ENCODE measurements at regions not wholly inside any gene's neighbourhood (a gene's known extent, or its start where the extent isn't known, plus 50 kb on each side); places are given as distances from the start of the nearest gene placed in this dataset.

DNA sequence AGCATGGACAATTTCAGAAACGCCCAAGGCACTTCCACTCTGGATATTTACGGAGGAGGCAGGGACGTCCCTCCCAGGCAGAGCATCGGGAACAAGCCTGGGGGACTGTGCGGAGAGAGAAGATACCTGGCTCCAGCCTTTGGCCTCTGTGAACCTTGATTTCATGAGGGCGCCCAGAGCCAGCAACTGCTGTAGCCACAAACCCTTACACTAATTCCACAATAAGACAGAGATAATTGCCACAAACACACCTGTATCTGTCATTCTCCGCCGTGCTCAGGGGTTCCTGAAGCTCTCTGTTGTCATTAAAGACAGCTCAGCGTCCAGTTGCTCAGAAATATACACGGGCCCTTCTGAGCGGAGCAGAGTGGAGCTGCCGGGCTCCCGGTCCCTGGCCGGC is 1292.1 kb downstream of the TBC1D22A start:
- no peak overlapping the region for H3K4me3 ChIP-seq (ENCODE audit: low read depth, low read length)
- no peak for DNase-seq (ENCODE audit: low read depth)
- TF ChIP-seq CTCF (IDR thresholded peaks at IDR 0.05; ENCODE audit: low read depth, low read length), result no peak

DNA sequence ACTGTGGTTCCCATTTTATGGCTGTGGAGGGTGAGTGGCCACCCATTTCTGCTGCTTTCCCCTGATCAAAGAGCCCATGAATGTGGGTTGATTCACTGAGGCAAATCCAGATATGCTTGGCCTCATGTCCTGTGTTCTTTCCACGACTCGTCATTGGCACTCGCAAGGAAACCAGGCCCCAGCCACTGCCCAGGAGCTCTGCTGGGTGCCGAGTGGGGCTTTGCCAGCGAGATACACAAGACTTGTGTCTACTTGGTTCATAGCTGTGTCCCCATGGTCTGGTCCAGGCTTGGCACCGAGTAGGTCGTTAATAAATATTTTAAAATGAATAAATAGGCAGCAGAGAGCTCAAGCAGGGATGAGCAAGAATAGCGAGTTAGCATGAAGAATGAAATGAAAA is 1291.5 kb downstream of the TBC1D22A start:
- H3K4me3 ChIP-seq (ENCODE audit: low read depth, low read length), result no peak overlapping the region
- TF ChIP-seq MYC (IDR thresholded peaks at IDR 0.05; ENCODE audit: low read depth, low read length) (no peak), MAX (IDR thresholded peaks at IDR 0.05; ENCODE audit: low read depth, low read length) (no peak), CTCF (IDR thresholded peaks at IDR 0.05; ENCODE audit: low read depth, low read length) (no peak), POLR2A (IDR thresholded peaks at IDR 0.05; ENCODE audit: extremely low read depth, insufficient read length) (no peak)

GRCh38 chr22:48053486-48053885 is 1291.0 kb downstream of the TBC1D22A start:
- no peak overlapping the region for H3K4me3 ChIP-seq (ENCODE audit: low read depth, low read length)
- no peak for TF ChIP-seq MAX (IDR thresholded peaks at IDR 0.05; ENCODE audit: low read depth, low read length)
- no peak for TF ChIP-seq MYC (IDR thresholded peaks at IDR 0.05; ENCODE audit: low read depth, low read length)
- no peak for TF ChIP-seq CTCF (IDR thresholded peaks at IDR 0.05; ENCODE audit: low read depth, low read length)
- TF ChIP-seq POLR2A (IDR thresholded peaks at IDR 0.05; ENCODE audit: extremely low read depth, insufficient read length), result no peak
- DNase-seq (ENCODE audit: low read depth), result no peak

More for the DNA sequence above, 1291.5 kb downstream of the TBC1D22A start:
- no peak for DNase-seq (ENCODE audit: low read depth)

- no peak for TF ChIP-seq CTCF (IDR thresholded peaks at IDR 0.05; ENCODE audit: low read depth, low read length)
- no peak for TF ChIP-seq POLR2A (IDR thresholded peaks at IDR 0.05; ENCODE audit: extremely low read depth, insufficient read length)
- TF ChIP-seq MYC (IDR thresholded peaks at IDR 0.05; ENCODE audit: low read depth, low read length), result no peak
- no peak for TF ChIP-seq MAX (IDR thresholded peaks at IDR 0.05; ENCODE audit: low read depth, low read length)
- no peak for DNase-seq (ENCODE audit: low read depth)
- H3K4me3 ChIP-seq (ENCODE audit: low read depth, low read length), result no peak overlapping the region
Measured at GRCh38 chr22:48052621-48052890, 1290.1 kb downstream of the TBC1D22A start.

- TF ChIP-seq POLR2A (IDR thresholded peaks at IDR 0.05; ENCODE audit: extremely low read depth, insufficient read length), result no peak
- no peak for TF ChIP-seq CTCF (IDR thresholded peaks at IDR 0.05; ENCODE audit: low read depth, low read length)
- TF ChIP-seq MAX (IDR thresholded peaks at IDR 0.05; ENCODE audit: low read depth, low read length), result no peak
- TF ChIP-seq MYC (IDR thresholded peaks at IDR 0.05; ENCODE audit: low read depth, low read length), result no peak
- no peak for DNase-seq (ENCODE audit: low read depth)
- no peak overlapping the region for H3K4me3 ChIP-seq (ENCODE audit: low read depth, low read length)
Measured at GRCh38 chr22:48051796-48052620, 1289.6 kb downstream of the TBC1D22A start.

- no peak for DNase-seq (ENCODE audit: low read depth)
- H3K4me3 ChIP-seq (ENCODE audit: low read depth, low read length), result no peak overlapping the region
- TF ChIP-seq MAX (IDR thresholded peaks at IDR 0.05; ENCODE audit: low read depth, low read length) (no peak), POLR2A (IDR thresholded peaks at IDR 0.05; ENCODE audit: extremely low read depth, insufficient read length) (no peak)
Measured at GRCh38 chr22:48050836-48051235, 1288.4 kb downstream of the TBC1D22A start.

All from NB4 (cell line).